Vagina (tissue), 2 donors: ENCODE measurements at regions not wholly inside any gene's neighbourhood (a gene's known extent, or its start where the extent isn't known, plus 50 kb on each side); places are given as distances from the start of the nearest gene placed in this dataset.

Source experiments
- POLR2A ChIP-seq, 2 donors: fragments of 450-650 bp; IDR thresholded peaks; one replicate each; pipeline ENCODE4 v1.6.1; 2017; ENCODE audit warnings: antibody characterized with exemption in 2 of 2, mild to moderate bottlenecking in 2 of 2, moderate library complexity in 2 of 2
- POLR2AphosphoS5 ChIP-seq, 2 donors: sonication (generic); formaldehyde crosslinking; IDR thresholded peaks; one replicate each; pipeline ENCODE4 v1.9.0; 2017; ENCODE audit warnings: antibody characterized with exemption in 2 of 2, mild to moderate bottlenecking in 2 of 2, low read depth in 1 of 2; ENCODE audit not compliant: insufficient read depth in 1 of 2
- TF ChIP-seq, protein P1 (sequence below), 3 experiments: fragments of 450-650 bp in 2 of 3; fragments of 200-600 bp in 1 of 3; sonication (generic) in 1 of 3; IDR thresholded peaks; one replicate each; pipeline ENCODE4 v1.5.1; 2017 to 2019; ENCODE audit warnings: antibody characterized with exemption in 3 of 3, mild to moderate bottlenecking in 2 of 3, moderate library complexity in 2 of 3

DNA sequence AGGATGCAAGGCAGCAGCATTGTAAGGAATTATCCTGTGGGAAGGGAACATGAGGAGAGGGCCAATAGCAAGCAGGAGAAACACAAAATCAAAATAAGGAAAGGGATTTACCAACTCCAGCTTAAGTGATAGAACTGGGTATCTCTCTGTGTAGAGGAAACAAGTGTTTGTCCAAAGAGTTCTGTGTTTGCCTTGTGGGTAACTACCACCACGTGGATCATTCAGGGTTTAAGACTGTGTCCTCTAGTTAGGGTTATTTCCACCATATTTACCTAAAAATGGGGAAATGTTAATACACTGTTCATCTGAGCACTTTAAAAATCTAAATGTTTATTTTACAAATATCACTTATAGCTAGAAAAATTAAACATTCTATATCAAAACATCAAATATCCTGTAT, 283.3 kb downstream of the EIPR1 start:
- TF ChIP-seq, protein P1, sequence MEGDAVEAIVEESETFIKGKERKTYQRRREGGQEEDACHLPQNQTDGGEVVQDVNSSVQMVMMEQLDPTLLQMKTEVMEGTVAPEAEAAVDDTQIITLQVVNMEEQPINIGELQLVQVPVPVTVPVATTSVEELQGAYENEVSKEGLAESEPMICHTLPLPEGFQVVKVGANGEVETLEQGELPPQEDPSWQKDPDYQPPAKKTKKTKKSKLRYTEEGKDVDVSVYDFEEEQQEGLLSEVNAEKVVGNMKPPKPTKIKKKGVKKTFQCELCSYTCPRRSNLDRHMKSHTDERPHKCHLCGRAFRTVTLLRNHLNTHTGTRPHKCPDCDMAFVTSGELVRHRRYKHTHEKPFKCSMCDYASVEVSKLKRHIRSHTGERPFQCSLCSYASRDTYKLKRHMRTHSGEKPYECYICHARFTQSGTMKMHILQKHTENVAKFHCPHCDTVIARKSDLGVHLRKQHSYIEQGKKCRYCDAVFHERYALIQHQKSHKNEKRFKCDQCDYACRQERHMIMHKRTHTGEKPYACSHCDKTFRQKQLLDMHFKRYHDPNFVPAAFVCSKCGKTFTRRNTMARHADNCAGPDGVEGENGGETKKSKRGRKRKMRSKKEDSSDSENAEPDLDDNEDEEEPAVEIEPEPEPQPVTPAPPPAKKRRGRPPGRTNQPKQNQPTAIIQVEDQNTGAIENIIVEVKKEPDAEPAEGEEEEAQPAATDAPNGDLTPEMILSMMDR (IDR thresholded peaks at IDR 0.05): no peak
- TF ChIP-seq POLR2AphosphoS5 (IDR thresholded peaks at IDR 0.05; ENCODE audit: insufficient read depth in 1 of 2, low read depth in 1 of 2) (no peak), POLR2A (IDR thresholded peaks at IDR 0.05) (no peak)
